ENCODE measurements at regions not wholly inside any gene's neighbourhood (a gene's known extent, or its start where the extent isn't known, plus 50 kb on each side); places are given as distances from the start of the nearest gene placed in this dataset.

DNA sequence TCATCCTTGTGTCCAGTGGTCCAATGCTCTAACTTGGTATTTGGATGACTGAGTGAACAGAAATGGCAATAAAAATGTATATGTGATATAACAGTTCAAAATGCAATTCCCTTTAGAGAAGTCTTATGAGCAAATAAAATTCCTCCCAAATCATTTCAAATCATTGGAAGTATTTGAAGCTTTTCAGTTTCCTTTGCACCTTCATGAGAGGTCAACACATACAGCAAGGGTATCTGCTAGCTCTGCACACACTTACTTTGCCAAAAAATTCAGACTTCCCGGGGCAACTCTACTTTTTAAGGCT is 423.7 kb downstream of the ATP23 start:
- no peaks in the 10 kb centered on the region for H3K4me1 ChIP-seq (ENCODE audit: control insufficient read depth, insufficient read depth, low read length)
- 80% methylated on average over 1 of the region's 1 CpG for WGBS (ENCODE audit: insufficient coverage)
- DNase-seq (no peak), ATAC-seq (no peak)
- no peaks in the 10 kb centered on the region for H3K36me3 Mint-ChIP-seq
- H3K27me3 Mint-ChIP-seq (ENCODE audit: low read depth in 2 of 2) = peaks cover 0 to 3% of the 10 kb centered on the region in 2 donors
- no peaks in the 10 kb centered on the region for H3K36me3 ChIP-seq (ENCODE audit: control insufficient read depth, insufficient read depth, low read length)
- H3K27ac ChIP-seq (ENCODE audit: low read length) = no peak overlapping the region
- no peaks in the 10 kb centered on the region for H3K9me3 Mint-ChIP-seq
- no peak overlapping the region for H3K27ac Mint-ChIP-seq
- no peak overlapping the region for H3K4me3 ChIP-seq (ENCODE audit: low read length)
- no peak overlapping the region for H3K4me3 Mint-ChIP-seq
- no peaks in the 10 kb centered on the region for H3K4me1 Mint-ChIP-seq
- no peaks in the 10 kb centered on the region for H3K27me3 ChIP-seq (ENCODE audit: control insufficient read depth, insufficient read depth, low read length)
- no peaks in the 10 kb centered on the region for H3K9me3 ChIP-seq (ENCODE audit: control insufficient read depth, insufficient read depth, low read length)
- TF ChIP-seq, protein P1, sequence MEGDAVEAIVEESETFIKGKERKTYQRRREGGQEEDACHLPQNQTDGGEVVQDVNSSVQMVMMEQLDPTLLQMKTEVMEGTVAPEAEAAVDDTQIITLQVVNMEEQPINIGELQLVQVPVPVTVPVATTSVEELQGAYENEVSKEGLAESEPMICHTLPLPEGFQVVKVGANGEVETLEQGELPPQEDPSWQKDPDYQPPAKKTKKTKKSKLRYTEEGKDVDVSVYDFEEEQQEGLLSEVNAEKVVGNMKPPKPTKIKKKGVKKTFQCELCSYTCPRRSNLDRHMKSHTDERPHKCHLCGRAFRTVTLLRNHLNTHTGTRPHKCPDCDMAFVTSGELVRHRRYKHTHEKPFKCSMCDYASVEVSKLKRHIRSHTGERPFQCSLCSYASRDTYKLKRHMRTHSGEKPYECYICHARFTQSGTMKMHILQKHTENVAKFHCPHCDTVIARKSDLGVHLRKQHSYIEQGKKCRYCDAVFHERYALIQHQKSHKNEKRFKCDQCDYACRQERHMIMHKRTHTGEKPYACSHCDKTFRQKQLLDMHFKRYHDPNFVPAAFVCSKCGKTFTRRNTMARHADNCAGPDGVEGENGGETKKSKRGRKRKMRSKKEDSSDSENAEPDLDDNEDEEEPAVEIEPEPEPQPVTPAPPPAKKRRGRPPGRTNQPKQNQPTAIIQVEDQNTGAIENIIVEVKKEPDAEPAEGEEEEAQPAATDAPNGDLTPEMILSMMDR (IDR thresholded peaks at IDR 0.05) = no peak
- intact Hi-C loops (cut with micrococcal nuclease) = no loop called here

DNA sequence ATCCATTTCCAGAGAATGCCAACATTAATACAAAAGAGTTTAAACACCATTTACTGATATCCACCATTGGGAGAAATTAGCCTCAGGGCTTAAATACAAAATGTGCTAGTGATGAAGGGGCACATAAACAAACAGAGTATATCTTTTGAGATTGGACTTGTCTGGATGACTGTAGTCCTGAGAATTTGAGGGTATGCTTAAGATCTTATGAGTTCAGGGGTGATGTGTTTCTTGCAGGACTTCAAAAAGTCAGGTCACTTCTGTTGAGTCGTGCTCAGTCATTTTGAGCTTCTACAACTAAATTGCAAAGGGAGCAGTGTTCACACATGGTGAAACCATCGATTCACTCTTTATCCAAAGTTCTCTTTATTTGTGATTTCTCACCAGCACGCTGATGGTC is 425.7 kb downstream of the ATP23 start:
- Histone ChIP-seq H3K9me3 (ENCODE audit: control insufficient read depth, insufficient read depth, low read length) (no peaks in the 10 kb centered on the region), H3K4me1 (ENCODE audit: control insufficient read depth, insufficient read depth, low read length) (no peaks in the 10 kb centered on the region), H3K4me3 (ENCODE audit: low read length) (no peak overlapping the region), H3K36me3 (ENCODE audit: control insufficient read depth, insufficient read depth, low read length) (no peaks in the 10 kb centered on the region), H3K27me3 (ENCODE audit: control insufficient read depth, insufficient read depth, low read length) (no peaks in the 10 kb centered on the region), H3K27ac (ENCODE audit: low read length) (no peak overlapping the region)
- no peak overlapping the region for H3K27ac Mint-ChIP-seq
- 88% methylated on average over 3 of the region's 3 CpGs for WGBS (ENCODE audit: insufficient coverage)
- TF ChIP-seq, protein P1 (IDR thresholded peaks at IDR 0.05) = no peak
- H3K36me3 Mint-ChIP-seq = no peaks in the 10 kb centered on the region
- H3K27me3 Mint-ChIP-seq (ENCODE audit: low read depth in 2 of 2) = peaks cover 0 to 3% of the 10 kb centered on the region in 2 donors
- H3K4me1 Mint-ChIP-seq = no peaks in the 10 kb centered on the region
- H3K4me3 Mint-ChIP-seq = no peak overlapping the region
- intact Hi-C loops (cut with micrococcal nuclease) = no loop called here
- no peaks in the 10 kb centered on the region for H3K9me3 Mint-ChIP-seq
- ATAC-seq (no peak), DNase-seq (no peak)

DNA sequence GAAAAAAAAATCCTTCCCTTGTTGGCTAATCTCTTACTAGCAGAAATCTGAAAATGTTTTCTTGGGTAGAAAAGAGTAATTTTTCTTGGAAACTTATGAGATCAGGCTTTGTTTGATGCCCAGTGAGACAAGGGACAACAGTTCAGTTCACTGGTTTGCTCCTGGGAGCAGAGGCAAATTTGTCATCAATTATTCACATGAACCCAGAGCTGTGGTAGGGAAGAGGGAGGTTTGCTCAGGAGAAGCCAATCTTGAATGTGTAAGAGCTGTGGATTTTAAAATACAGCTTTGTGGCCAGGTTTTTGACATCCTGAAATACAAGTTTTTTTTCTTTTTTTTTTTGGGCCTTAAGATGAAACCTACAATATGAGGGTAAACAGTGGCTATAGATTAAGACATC is 426.6 kb downstream of the ATP23 start:
- H3K4me3 Mint-ChIP-seq = no peak overlapping the region
- Histone ChIP-seq H3K9me3 (ENCODE audit: control insufficient read depth, insufficient read depth, low read length) (no peaks in the 10 kb centered on the region), H3K4me1 (ENCODE audit: control insufficient read depth, insufficient read depth, low read length) (no peaks in the 10 kb centered on the region), H3K27ac (ENCODE audit: low read length) (no peak overlapping the region), H3K27me3 (ENCODE audit: control insufficient read depth, insufficient read depth, low read length) (no peaks in the 10 kb centered on the region), H3K4me3 (ENCODE audit: low read length) (no peak overlapping the region), H3K36me3 (ENCODE audit: control insufficient read depth, insufficient read depth, low read length) (no peaks in the 10 kb centered on the region)
- no peak for DNase-seq
- no peaks in the 10 kb centered on the region for H3K4me1 Mint-ChIP-seq
- no peaks in the 10 kb centered on the region for H3K9me3 Mint-ChIP-seq
- intact Hi-C loops (cut with micrococcal nuclease) = no loop called here
- H3K27ac Mint-ChIP-seq = no peak overlapping the region
- H3K27me3 Mint-ChIP-seq (ENCODE audit: low read depth in 2 of 2) = peaks cover 0 to 3% of the 10 kb centered on the region in 2 donors
- H3K36me3 Mint-ChIP-seq = no peaks in the 10 kb centered on the region
- no peak for ATAC-seq
- TF ChIP-seq, protein P1 (IDR thresholded peaks at IDR 0.05) = no peak

DNA sequence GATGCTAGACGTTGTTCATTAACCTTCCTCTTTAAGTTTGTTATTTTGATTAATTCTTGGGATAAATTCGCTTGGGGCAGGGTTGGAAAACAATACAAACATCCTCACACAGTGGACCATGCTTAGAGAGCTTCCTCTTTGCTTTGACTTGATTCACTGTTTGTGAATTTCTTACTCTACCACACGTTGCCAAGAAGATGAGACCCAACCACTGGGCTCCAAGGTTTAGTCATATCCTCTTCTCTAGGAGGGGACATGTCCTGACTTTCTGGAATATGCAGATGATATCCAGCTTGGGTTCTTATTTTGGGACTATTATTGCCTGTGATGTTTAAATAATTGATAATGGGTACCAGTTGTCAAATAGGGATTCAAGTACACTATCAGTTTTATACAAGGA is 428.2 kb downstream of the ATP23 start:
- Histone ChIP-seq H3K27me3 (ENCODE audit: control insufficient read depth, insufficient read depth, low read length) (no peaks in the 10 kb centered on the region), H3K4me3 (ENCODE audit: low read length) (no peak overlapping the region), H3K36me3 (ENCODE audit: control insufficient read depth, insufficient read depth, low read length) (no peaks in the 10 kb centered on the region), H3K27ac (ENCODE audit: low read length) (no peak overlapping the region), H3K4me1 (ENCODE audit: control insufficient read depth, insufficient read depth, low read length) (no peaks in the 10 kb centered on the region), H3K9me3 (ENCODE audit: control insufficient read depth, insufficient read depth, low read length) (no peaks in the 10 kb centered on the region)
- Mint-ChIP-seq H3K4me3 (no peak overlapping the region), H3K27me3 (ENCODE audit: low read depth in 2 of 2) (peaks cover 0 to 3% of the 10 kb centered on the region in 2 donors), H3K36me3 (no peaks in the 10 kb centered on the region), H3K4me1 (no peaks in the 10 kb centered on the region), H3K9me3 (no peaks in the 10 kb centered on the region), H3K27ac (no peak overlapping the region)
- WGBS (ENCODE audit: insufficient coverage) = 66% methylated on average over 3 of the region's 3 CpGs
- ATAC-seq (no peak), DNase-seq (no peak)
- intact Hi-C loops (cut with micrococcal nuclease) = no loop called here
- TF ChIP-seq, protein P1 (IDR thresholded peaks at IDR 0.05) = no peak

Data from natural killer cell (primary cell).